NCI-H748 (cell line): ENCODE measurements at regions not wholly inside any gene's neighbourhood (a gene's known extent, or its start where the extent isn't known, plus 50 kb on each side); places are given as distances from the start of the nearest gene placed in this dataset.
A peak's percentile ranks its signal among the peaks of the same experiment; 100 is the strongest.
"Not testable (repeated sequence)": the region's sequence is repeated elsewhere in the genome, so short reads cannot be mapped to it uniquely, and the experiment has no call there.

Source experiments
- DNase-seq: peaks from one replicate; lab custom pipeline; 2025; ENCODE audit not compliant: unreplicated experiment; lab: John Stamatoyannopoulos, UW

GRCh38 chr2:223285370-223286265, 233.6 kb downstream of the KCNE4 start:
- DNase-seq = no peak

- no peak for DNase-seq
These were observed 242.8 kb downstream of the KCNE4 start for GRCh38 chr2:223294756-223295155.

- DNase-seq = peak; percentile 44
These were observed 245.8 kb downstream of the KCNE4 start for GRCh38 chr2:223297788-223298187.

GRCh38 chr2:223298329-223298728, 246.3 kb downstream of the KCNE4 start:
- DNase-seq = not testable (repeated sequence)

GRCh38 chr2:223300326-223300725, 248.3 kb downstream of the KCNE4 start:
- no peak for DNase-seq

GRCh38 chr2:223306371-223306770, 254.4 kb downstream of the KCNE4 start:
- peak; percentile 61 for DNase-seq

- no peak for DNase-seq
These were observed 260.1 kb downstream of the KCNE4 start for GRCh38 chr2:223311889-223312680.

- DNase-seq = no peak
These were observed 261.1 kb downstream of the KCNE4 start for GRCh38 chr2:223313101-223313500.

GRCh38 chr2:223314811-223315210, 262.8 kb downstream of the KCNE4 start:
- DNase-seq = no peak

GRCh38 chr2:223315813-223316212, 263.8 kb downstream of the KCNE4 start:
- no peak for DNase-seq

- DNase-seq = peak; percentile 32
These were observed 264.4 kb downstream of the KCNE4 start for GRCh38 chr2:223316342-223316741.

- no peak for DNase-seq
These were observed 267.6 kb downstream of the KCNE4 start for GRCh38 chr2:223319601-223320000.

GRCh38 chr2:223324402-223324801, 272.4 kb downstream of the KCNE4 start:
- DNase-seq = no peak

GRCh38 chr2:223328578-223328977, 273.6 kb downstream of the SCG2 start:
- DNase-seq = no peak

GRCh38 chr2:223330747-223331146, 271.4 kb downstream of the SCG2 start:
- DNase-seq = peak; percentile 36

- no peak for DNase-seq
These were observed 264.1 kb downstream of the SCG2 start for GRCh38 chr2:223338016-223338415.

GRCh38 chr2:223357076-223357475, 245.1 kb downstream of the SCG2 start:
- no peak for DNase-seq

- DNase-seq = peak; percentile 87
These were observed 239.1 kb downstream of the SCG2 start for GRCh38 chr2:223363085-223363484.

- peak; percentile 38 for DNase-seq
These were observed 236.9 kb downstream of the SCG2 start for GRCh38 chr2:223365158-223365679.

- DNase-seq = no peak
These were observed 235.6 kb downstream of the SCG2 start for GRCh38 chr2:223366566-223366965.

- peak; percentile 18 for DNase-seq
These were observed 233.7 kb downstream of the SCG2 start for GRCh38 chr2:223368481-223368880.

GRCh38 chr2:223369889-223370288, 232.3 kb downstream of the SCG2 start:
- peak; percentile 41 for DNase-seq
